NCI-H69 (cell line): ENCODE measurements at regions not wholly inside any gene's neighbourhood (a gene's known extent, or its start where the extent isn't known, plus 50 kb on each side); places are given as distances from the start of the nearest gene placed in this dataset.

ENCODE experiments used
- DNase-seq: peaks from one replicate; lab custom pipeline; 2025; lab: John Stamatoyannopoulos, UW

- no peak for DNase-seq
Observed at GRCh38 chr13:58804832-58805231, 1173.3 kb downstream of the PCDH17 start.

- peak; percentile 63 for DNase-seq
Observed at GRCh38 chr13:58806401-58806800, 1174.9 kb downstream of the PCDH17 start.

GRCh38 chr13:58823701-58824100 lies 1192.2 kb downstream of the PCDH17 start:
- DNase-seq, result no peak

- DNase-seq, result no peak
Observed at GRCh38 chr13:58827904-58828303, 1196.4 kb downstream of the PCDH17 start.

- DNase-seq, result no peak
Observed at GRCh38 chr13:58830841-58831240, 1199.3 kb downstream of the PCDH17 start.

- no peak for DNase-seq
Observed at GRCh38 chr13:58838615-58839014, 1207.1 kb downstream of the PCDH17 start.

- DNase-seq, result no peak
Observed at GRCh38 chr13:58843071-58843470, 1211.5 kb downstream of the PCDH17 start.

- DNase-seq, result no peak
Observed at GRCh38 chr13:58843567-58843966, 1212.0 kb downstream of the PCDH17 start.

GRCh38 chr13:58850161-58850560 lies 1218.6 kb downstream of the PCDH17 start:
- peak; percentile 51 for DNase-seq

- DNase-seq, result no peak
Observed at GRCh38 chr13:58852076-58852475, 1220.5 kb downstream of the PCDH17 start.

- no peak for DNase-seq
Observed at GRCh38 chr13:58855283-58855682, 1223.7 kb downstream of the PCDH17 start.

- DNase-seq, result no peak
Observed at GRCh38 chr13:58858870-58859371, 1227.4 kb downstream of the PCDH17 start.

GRCh38 chr13:58865286-58865685 lies 1233.7 kb downstream of the PCDH17 start:
- no peak for DNase-seq

GRCh38 chr13:58869566-58869965 lies 1238.0 kb downstream of the PCDH17 start:
- DNase-seq, result peak; percentile 55

- peak; percentile 43 for DNase-seq
Observed at GRCh38 chr13:58876473-58876872, 1244.9 kb downstream of the PCDH17 start.

GRCh38 chr13:58879114-58879513 lies 1247.6 kb downstream of the PCDH17 start:
- no peak for DNase-seq

- no peak for DNase-seq
Observed at GRCh38 chr13:58882516-58882915, 1251.0 kb downstream of the PCDH17 start.

- DNase-seq, result peak; percentile 8
Observed at GRCh38 chr13:58883405-58883804, 1251.9 kb downstream of the PCDH17 start.

- DNase-seq, result no peak
Observed at GRCh38 chr13:58884353-58885209, 1253.0 kb downstream of the PCDH17 start.

- no peak for DNase-seq
Observed at GRCh38 chr13:58889474-58889873, 1257.9 kb downstream of the PCDH17 start.

- no peak for DNase-seq
Observed at GRCh38 chr13:58893396-58893795, 1261.9 kb downstream of the PCDH17 start.

GRCh38 chr13:58906329-58907007 lies 1257.3 kb downstream of the DIAPH3 start:
- DNase-seq, result peak; percentile 5

GRCh38 chr13:58907347-58907746 lies 1256.4 kb downstream of the DIAPH3 start:
- DNase-seq, result no peak
